Activated CD8-positive, alpha-beta memory T cell treated with anti-CD3 and anti-CD28 coated beads, Interleukin-2, amount 50 U/mL, for 1 hour (primary cell): ENCODE measurements at regions not wholly inside any gene's neighbourhood (a gene's known extent, or its start where the extent isn't known, plus 50 kb on each side); places are given as distances from the start of the nearest gene placed in this dataset.
"Not testable (repeated sequence)": the region's sequence is repeated elsewhere in the genome, so short reads cannot be mapped to it uniquely, and the experiment has no call there.

Experiments used
- DNase-seq: peaks from one replicate; pipeline ENCODE4 v3.0.0-alpha.2; 2020; ENCODE audit errors: extremely low read depth

GRCh38 chr2:194697439-194697838 is 959.6 kb upstream of the SLC39A10 start:
- DNase-seq, result no peak

GRCh38 chr2:194696690-194697089 is 960.3 kb upstream of the SLC39A10 start:
- no peak for DNase-seq

GRCh38 chr2:194686569-194686968 is 970.5 kb upstream of the SLC39A10 start:
- DNase-seq, result no peak

- no peak for DNase-seq
These were observed 983.0 kb upstream of the SLC39A10 start for GRCh38 chr2:194674043-194674442.

GRCh38 chr2:194672994-194673393 is 984.0 kb upstream of the SLC39A10 start:
- DNase-seq, result no peak

GRCh38 chr2:194661431-194661830 is 995.6 kb upstream of the SLC39A10 start:
- no peak for DNase-seq

- DNase-seq, result not testable (repeated sequence)
These were observed 1018.0 kb upstream of the SLC39A10 start for GRCh38 chr2:194639057-194639456.

GRCh38 chr2:194621945-194622344 is 1035.1 kb upstream of the SLC39A10 start:
- no peak for DNase-seq

- DNase-seq, result no peak
These were observed 1037.7 kb upstream of the SLC39A10 start for GRCh38 chr2:194619366-194619765.

GRCh38 chr2:194618432-194618831 is 1038.6 kb upstream of the SLC39A10 start:
- no peak for DNase-seq

- DNase-seq, result no peak
These were observed 1040.7 kb upstream of the SLC39A10 start for GRCh38 chr2:194616334-194616733.

- no peak for DNase-seq
These were observed 1046.7 kb upstream of the SLC39A10 start for GRCh38 chr2:194610297-194610696.

GRCh38 chr2:194603429-194603828 is 1053.6 kb upstream of the SLC39A10 start:
- DNase-seq, result no peak

GRCh38 chr2:194602750-194603149 is 1054.3 kb upstream of the SLC39A10 start:
- DNase-seq, result no peak

- no peak for DNase-seq
These were observed 1065.8 kb upstream of the SLC39A10 start for GRCh38 chr2:194591192-194591591.

- no peak for DNase-seq
These were observed 1069.2 kb upstream of the SLC39A10 start for GRCh38 chr2:194587739-194588270.

- DNase-seq, result no peak
These were observed 1089.4 kb upstream of the SLC39A10 start for GRCh38 chr2:194567661-194568017.

- DNase-seq, result no peak
These were observed 1089.9 kb upstream of the SLC39A10 start for GRCh38 chr2:194566907-194567660.

GRCh38 chr2:194564422-194564821 is 1092.6 kb upstream of the SLC39A10 start:
- DNase-seq, result no peak

- no peak for DNase-seq
These were observed 1094.7 kb upstream of the SLC39A10 start for GRCh38 chr2:194562329-194562728.

- DNase-seq, result no peak
These were observed 1097.1 kb upstream of the SLC39A10 start for GRCh38 chr2:194559964-194560363.

GRCh38 chr2:194559523-194559922 is 1097.5 kb upstream of the SLC39A10 start:
- DNase-seq, result no peak

GRCh38 chr2:194557993-194558392 is 1099.0 kb upstream of the SLC39A10 start:
- DNase-seq, result no peak

- DNase-seq, result no peak
These were observed 1100.4 kb upstream of the SLC39A10 start for GRCh38 chr2:194556629-194557028.
